Breast epithelium (tissue), 4 donors: ENCODE measurements at regions not wholly inside any gene's neighbourhood (a gene's known extent, or its start where the extent isn't known, plus 50 kb on each side); places are given as distances from the start of the nearest gene placed in this dataset.

ENCODE experiments used
- DNase-seq, 2 donors: peaks; one replicate each; pipeline ENCODE4 v3.0.0-alpha.2; 2019; ENCODE audit warnings: low spot score in 2 of 2
- H3K27ac ChIP-seq, 2 donors: fragments of 200-600 bp; sonication (generic) in 1 of 2; one replicate each; pipeline ENCODE4 v1.5.1; 2016 to 2019; ENCODE audit warnings: mild to moderate bottlenecking in 1 of 2
- H3K27me3 ChIP-seq, 2 donors: fragments of 200-600 bp; sonication (generic) in 1 of 2; one replicate each; pipeline versions ENCODE4 v1.5.1 to v1.6.0; 2017 to 2019; ENCODE audit warnings: control low read depth in 1 of 2, mild to moderate bottlenecking in 1 of 2
- H3K36me3 ChIP-seq: fragments of 200-600 bp; one replicate; pipeline ENCODE4 v1.5.1; 2019
- H3K4me1 ChIP-seq, 2 donors: fragments of 200-600 bp; sonication (generic); one replicate each; pipeline ENCODE4 v1.5.1; 2016 to 2019; ENCODE audit warnings: control low read depth in 1 of 2
- H3K4me3 ChIP-seq, 3 donors: fragments of 200-600 bp; sonication (generic); 1 replicate in 2 of 3; 2 replicates in 1 of 3; pipeline ENCODE4 v1.5.1; 2016 to 2019; ENCODE audit warnings: mild to moderate bottlenecking in 3 of 3, moderate library complexity in 2 of 3
- H3K9me3 ChIP-seq, 2 donors: fragments of 200-600 bp; sonication (generic) in 1 of 2; one replicate each; pipeline ENCODE4 v1.5.1; 2016 to 2019; ENCODE audit warnings: control low read depth in 1 of 2
- POLR2A ChIP-seq: fragments of 450-650 bp; IDR thresholded peaks from one replicate; pipeline ENCODE4 v1.6.1; 2016; ENCODE audit warnings: antibody characterized with exemption, mild to moderate bottlenecking, moderate library complexity
- POLR2AphosphoS5 ChIP-seq, 3 donors: sonication (generic); formaldehyde crosslinking; IDR thresholded peaks; one replicate each; pipeline ENCODE4 v1.6.1; 2017; ENCODE audit warnings: antibody characterized with exemption in 3 of 3
- intact Hi-C: fragments of 100-400 bp; cut with DNase I; formaldehyde crosslinking; loops from one replicate; pipeline ENCODE4 v1.15.1; 2023; ENCODE audit warnings: low total_unique reads
- TF ChIP-seq, protein P1 (sequence below), 3 donors: fragments of 450-650 bp; IDR thresholded peaks; one replicate each; pipeline ENCODE4 v1.5.1; 2016 to 2017; ENCODE audit warnings: antibody characterized with exemption in 3 of 3, mild to moderate bottlenecking in 3 of 3, moderate library complexity in 3 of 3

DNA sequence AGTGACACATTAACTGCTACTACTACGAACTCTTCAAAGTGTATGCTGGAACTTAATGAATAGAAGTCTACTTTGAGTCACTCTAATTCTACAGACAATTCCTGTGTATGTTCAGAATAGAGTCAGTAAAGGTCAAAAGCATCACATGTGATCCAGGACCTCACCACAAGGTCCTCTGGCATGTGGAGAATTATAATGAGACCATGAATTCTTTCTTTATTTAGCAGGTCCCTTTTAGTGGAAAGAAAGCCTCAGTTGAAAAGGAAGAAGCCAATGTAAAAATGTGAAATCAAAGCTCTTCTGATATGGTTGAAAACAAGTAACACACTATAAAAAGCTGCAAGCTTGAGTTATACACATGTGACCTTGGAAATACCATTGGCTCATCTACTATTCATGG, 1612.1 kb upstream of the GOT2 start:
- no peaks in the 10 kb centered on the region for H3K4me1 ChIP-seq
- TF ChIP-seq POLR2AphosphoS5 (IDR thresholded peaks at IDR 0.05): no peak
- TF ChIP-seq, protein P1, sequence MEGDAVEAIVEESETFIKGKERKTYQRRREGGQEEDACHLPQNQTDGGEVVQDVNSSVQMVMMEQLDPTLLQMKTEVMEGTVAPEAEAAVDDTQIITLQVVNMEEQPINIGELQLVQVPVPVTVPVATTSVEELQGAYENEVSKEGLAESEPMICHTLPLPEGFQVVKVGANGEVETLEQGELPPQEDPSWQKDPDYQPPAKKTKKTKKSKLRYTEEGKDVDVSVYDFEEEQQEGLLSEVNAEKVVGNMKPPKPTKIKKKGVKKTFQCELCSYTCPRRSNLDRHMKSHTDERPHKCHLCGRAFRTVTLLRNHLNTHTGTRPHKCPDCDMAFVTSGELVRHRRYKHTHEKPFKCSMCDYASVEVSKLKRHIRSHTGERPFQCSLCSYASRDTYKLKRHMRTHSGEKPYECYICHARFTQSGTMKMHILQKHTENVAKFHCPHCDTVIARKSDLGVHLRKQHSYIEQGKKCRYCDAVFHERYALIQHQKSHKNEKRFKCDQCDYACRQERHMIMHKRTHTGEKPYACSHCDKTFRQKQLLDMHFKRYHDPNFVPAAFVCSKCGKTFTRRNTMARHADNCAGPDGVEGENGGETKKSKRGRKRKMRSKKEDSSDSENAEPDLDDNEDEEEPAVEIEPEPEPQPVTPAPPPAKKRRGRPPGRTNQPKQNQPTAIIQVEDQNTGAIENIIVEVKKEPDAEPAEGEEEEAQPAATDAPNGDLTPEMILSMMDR (IDR thresholded peaks at IDR 0.05): no peak
- TF ChIP-seq POLR2A: no peak
- intact Hi-C loops: loop anchor here (5.0 kb wide), 1 partner anchor 1551 kb away; no protein-coding TSS in a partner anchor
- no peaks in the 10 kb centered on the region for H3K9me3 ChIP-seq
- H3K27ac ChIP-seq: no peak overlapping the region
- no peaks in the 10 kb centered on the region for H3K27me3 ChIP-seq
- no peak overlapping the region for H3K4me3 ChIP-seq
- H3K36me3 ChIP-seq: no peaks in the 10 kb centered on the region
- DNase-seq: no peak

DNA sequence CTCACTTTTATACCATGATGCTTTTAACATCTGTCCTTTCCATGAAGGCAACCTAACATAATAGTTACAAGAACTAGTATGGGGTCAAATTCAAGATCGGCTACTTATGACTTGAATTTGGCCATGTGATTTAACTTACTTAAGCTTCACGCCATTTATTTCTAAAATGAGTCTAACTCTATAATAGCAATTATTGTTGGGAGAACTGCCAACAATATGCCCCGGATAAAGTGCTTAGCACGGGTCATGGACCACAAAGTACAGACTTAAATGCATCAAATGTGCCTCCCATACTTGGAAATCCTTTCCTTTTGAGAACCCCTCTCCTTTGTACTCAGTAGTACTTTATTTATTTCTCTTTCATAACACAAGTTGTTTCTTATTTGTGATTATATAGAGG, 1603.6 kb upstream of the GOT2 start:
- no peak for DNase-seq
- TF ChIP-seq, protein P1 (IDR thresholded peaks at IDR 0.05): no peak
- TF ChIP-seq POLR2AphosphoS5 (IDR thresholded peaks at IDR 0.05): no peak
- no peak for TF ChIP-seq POLR2A
- Histone ChIP-seq H3K4me1 (no peaks in the 10 kb centered on the region), H3K36me3 (no peaks in the 10 kb centered on the region), H3K9me3 (no peaks in the 10 kb centered on the region), H3K27ac (no peak overlapping the region), H3K27me3 (no peaks in the 10 kb centered on the region), H3K4me3 (no peak overlapping the region)
- intact Hi-C loops: no loop called here

DNA sequence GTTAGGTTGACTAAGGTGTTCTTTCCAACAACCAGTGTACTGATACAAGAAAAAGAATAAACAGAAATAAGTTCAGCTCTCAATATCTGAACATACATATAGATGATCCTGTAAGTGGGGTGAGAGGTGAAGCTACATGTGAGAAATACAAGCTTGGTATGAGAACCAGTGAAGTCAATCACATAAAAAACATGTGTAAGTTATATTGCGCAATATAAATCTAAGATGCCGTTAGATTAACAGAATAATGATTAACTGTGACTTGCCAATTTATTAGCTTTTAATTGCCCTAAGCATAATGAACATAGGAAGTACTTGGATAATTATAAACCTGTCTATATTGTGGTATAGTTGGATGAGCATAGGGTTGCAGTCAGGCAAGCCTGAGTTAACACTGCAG, 1597.1 kb upstream of the GOT2 start:
- no peak for DNase-seq
- intact Hi-C loops: no loop called here
- Histone ChIP-seq H3K27ac (no peak overlapping the region), H3K4me3 (no peak overlapping the region), H3K27me3 (peaks cover 0 to 3% of the 10 kb centered on the region in 2 donors), H3K36me3 (no peaks in the 10 kb centered on the region), H3K4me1 (no peaks in the 10 kb centered on the region), H3K9me3 (no peaks in the 10 kb centered on the region)
- no peak for TF ChIP-seq POLR2A
- no peak for TF ChIP-seq POLR2AphosphoS5 (IDR thresholded peaks at IDR 0.05)
- TF ChIP-seq, protein P1 (IDR thresholded peaks at IDR 0.05): no peak

DNA sequence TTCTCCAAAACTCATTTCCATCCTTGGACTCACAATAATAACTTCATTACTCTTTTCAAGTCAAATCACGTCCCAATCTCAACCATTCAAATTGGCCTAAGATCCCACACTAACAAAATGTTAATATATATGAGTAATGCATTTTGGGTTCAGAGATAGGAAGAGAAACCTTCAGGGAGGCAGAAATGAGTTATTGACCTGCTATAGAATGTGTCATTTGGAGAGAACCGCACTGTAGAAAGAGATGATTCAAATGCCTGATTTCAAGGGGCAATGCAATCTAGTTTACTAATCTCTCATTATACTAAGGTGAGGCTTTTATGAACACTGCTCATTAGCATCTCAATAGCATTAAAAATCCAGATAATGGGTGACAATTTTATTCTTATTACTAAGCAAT, 1595.0 kb upstream of the GOT2 start:
- intact Hi-C loops: no loop called here

DNA sequence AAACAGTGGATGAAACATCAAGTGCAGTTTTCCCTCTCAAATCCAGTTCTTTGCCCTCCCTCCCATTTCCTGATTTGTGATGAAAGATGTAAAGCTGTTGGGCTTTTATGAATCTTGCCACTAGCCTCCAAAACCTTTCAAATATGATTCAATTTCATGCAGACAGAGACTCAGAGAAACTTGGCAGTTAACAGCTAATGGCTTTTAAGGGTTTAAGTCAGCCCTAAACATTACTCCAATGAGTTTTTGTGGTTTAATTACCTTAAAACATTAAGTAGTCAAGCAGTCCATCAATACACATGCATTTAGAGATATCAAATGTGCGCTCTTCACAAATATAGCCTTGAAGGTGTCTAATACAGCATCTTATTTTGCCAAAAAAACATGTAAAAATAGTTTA, 1594.0 kb upstream of the GOT2 start:
- intact Hi-C loops: no loop called here
- H3K27ac ChIP-seq: no peak overlapping the region
- H3K9me3 ChIP-seq: no peaks in the 10 kb centered on the region
- H3K4me1 ChIP-seq: no peaks in the 10 kb centered on the region
- no peaks in the 10 kb centered on the region for H3K36me3 ChIP-seq
- TF ChIP-seq POLR2A: no peak
- TF ChIP-seq, protein P1 (IDR thresholded peaks at IDR 0.05): no peak
- no peak for TF ChIP-seq POLR2AphosphoS5 (IDR thresholded peaks at IDR 0.05)
- H3K27me3 ChIP-seq: peaks cover 0 to 3% of the 10 kb centered on the region in 2 donors
- H3K4me3 ChIP-seq: no peak overlapping the region
- DNase-seq: no peak

More for the DNA sequence above, 1595.0 kb upstream of the GOT2 start:
- no peak for DNase-seq
- TF ChIP-seq POLR2AphosphoS5 (IDR thresholded peaks at IDR 0.05): no peak
- TF ChIP-seq POLR2A: no peak
- TF ChIP-seq, protein P1 (IDR thresholded peaks at IDR 0.05): no peak
- Histone ChIP-seq H3K36me3 (no peaks in the 10 kb centered on the region), H3K27me3 (peaks cover 0 to 3% of the 10 kb centered on the region in 2 donors), H3K27ac (no peak overlapping the region), H3K9me3 (no peaks in the 10 kb centered on the region), H3K4me3 (no peak overlapping the region), H3K4me1 (no peaks in the 10 kb centered on the region)
